GM21723 (cell line): ENCODE measurements at regions not wholly inside any gene's neighbourhood (a gene's known extent, or its start where the extent isn't known, plus 50 kb on each side); places are given as distances from the start of the nearest gene placed in this dataset.

Experiments
- ATAC-seq: cut with Tn5 transposase; IDR thresholded peaks from one replicate; pipeline ENCODE4 v1.9.1; 2021; ENCODE audit warnings: mild to moderate bottlenecking, moderate library complexity; ENCODE audit not compliant: unreplicated experiment

- no peak for ATAC-seq
Observed at GRCh38 chr16:86632206-86632605, 53.9 kb downstream of the FOXL1 start.

- no peak for ATAC-seq
Observed at GRCh38 chr16:86632944-86633343, 54.6 kb downstream of the FOXL1 start.

DNA sequence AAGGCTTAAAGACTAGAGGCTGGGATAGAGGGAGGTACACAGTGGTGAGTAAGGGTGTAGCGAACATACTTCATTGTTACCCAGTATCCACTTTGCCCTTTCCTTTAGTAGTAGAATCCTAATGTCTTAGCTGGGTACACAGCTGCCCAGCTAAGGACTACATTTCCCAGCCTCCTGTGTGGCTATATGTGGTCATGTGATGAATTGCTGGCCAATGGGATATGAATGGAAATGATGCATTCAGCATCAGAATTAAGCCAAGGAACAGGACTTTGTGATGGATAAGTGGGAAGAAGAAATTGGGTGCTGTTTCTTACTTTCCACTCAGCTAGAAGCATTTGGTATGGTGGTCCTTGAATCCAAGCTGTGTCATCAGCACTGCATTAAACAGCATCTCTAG is 55.9 kb downstream of the FOXL1 start:
- ATAC-seq, result no peak

DNA sequence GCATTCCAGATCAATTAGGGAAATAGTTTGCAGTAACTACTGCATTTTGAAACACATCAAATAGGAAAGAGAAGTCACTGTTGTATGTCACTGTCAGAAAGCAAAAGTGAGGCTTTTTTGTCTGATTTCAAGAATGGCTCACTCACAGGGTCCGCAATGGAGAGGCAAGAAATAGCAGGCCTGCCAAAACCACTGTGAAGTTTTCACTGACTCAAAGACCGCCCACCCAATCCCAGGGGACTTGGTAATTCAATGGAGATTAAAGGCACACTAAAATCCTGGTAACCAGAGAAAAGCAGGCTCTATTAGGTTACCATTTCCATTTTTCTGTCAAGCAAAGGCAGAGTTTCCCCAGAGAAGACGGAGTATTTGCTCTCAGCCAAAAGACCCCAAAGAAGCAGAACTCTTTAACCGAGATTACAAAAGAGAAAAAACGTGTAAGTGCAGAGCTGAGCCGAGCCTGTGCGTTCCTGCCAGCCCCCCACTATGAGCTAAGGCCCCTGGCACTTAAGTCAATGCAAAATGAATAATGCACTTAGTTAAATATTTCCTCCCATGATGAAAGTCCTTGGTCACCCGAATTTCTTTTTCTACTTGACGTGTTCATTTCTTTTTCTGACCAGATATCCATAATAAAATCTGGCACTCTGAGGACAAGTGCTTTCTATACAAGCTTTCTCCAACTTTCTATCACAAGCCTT is 57.0 kb downstream of the FOXL1 start:
- ATAC-seq, result no peak

DNA sequence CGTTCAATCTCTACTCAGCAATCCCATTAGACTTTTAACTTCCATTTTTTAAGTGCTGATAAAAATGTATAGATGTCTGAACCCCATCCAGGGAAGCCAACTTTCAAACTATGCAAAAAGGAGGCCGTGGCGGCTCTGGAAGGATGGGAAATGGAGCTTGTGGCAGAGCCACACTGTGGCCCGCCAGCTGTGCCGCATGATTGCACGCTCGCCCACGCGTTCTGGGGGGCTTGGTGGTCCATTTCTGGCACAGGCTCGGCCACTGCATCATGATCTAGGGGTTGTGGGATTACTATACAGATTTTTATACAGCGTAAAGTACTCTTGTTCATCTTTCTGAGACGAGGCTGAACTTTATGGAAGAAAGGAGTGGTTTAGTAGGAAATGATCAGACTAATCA is 57.6 kb downstream of the FOXL1 start:
- ATAC-seq, result no peak

GRCh38 chr16:86637744-86638143 is 59.4 kb downstream of the FOXL1 start:
- ATAC-seq, result no peak

DNA sequence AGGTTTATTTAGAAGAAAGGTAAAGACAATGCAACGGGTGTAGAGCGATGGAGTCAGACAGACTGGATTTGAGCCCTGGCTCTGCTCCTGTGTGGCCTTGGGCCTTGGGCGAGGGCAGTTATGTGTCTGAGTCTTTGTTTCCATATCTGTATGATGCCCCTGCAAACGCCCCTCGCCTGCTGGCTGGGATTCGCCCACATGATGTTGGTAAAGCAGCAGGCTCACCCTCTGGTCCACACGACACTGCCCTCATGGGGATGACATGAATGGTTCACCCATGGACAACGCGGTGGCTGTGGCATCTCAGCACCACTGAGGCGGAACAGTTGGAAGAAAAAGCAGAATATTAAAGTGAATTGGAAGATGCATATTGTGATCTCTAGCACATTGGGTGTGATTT is 60.3 kb downstream of the FOXL1 start:
- ATAC-seq, result no peak

DNA sequence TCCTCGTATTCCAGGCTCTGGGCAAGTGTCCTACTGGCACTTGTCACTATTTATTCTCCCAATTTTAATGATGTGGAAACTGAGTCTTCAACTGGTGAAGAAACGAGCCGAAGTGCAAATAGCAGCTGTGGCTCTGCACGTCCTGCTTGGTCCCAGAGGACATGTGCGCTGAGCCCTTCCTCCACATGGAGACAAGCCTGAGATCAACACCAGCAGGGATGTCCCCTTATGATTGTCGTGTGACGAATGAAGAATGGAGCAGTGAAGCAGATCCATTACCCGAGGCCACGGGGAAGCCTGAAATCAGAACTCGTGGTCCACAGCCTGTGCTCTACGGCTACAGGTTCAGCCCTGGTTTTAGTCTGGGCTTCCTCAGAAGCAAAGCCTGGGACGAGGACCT is 61.0 kb downstream of the FOXL1 start:
- ATAC-seq, result no peak

DNA sequence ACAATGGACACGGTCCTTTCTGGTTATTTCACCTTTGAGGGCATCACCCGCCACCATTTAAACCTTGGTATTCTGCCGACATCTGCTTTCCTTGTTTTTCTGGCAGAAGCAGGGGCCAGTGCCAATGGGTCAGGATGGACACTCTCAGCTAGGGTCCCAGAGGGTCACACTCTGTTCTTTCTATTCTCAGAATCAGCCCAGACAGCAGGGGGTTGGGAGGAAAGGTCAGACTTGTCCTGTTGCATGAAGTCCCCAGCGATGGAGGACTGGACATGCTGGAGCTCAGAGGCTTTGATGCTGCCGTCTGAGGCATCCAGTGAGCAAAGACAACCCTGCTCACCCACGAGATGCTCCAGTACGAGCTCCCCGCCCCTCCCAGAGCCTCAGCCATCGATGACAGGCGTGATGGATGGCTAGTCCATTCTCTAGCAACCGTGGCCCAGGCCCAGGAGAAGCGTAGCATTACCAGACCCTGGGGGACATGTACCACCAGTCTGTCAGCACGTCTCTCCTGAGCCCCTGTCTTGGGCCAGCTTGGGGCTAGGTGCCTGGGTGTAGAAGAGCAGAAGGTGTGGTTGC is 62.0 kb downstream of the FOXL1 start:
- ATAC-seq, result no peak

DNA sequence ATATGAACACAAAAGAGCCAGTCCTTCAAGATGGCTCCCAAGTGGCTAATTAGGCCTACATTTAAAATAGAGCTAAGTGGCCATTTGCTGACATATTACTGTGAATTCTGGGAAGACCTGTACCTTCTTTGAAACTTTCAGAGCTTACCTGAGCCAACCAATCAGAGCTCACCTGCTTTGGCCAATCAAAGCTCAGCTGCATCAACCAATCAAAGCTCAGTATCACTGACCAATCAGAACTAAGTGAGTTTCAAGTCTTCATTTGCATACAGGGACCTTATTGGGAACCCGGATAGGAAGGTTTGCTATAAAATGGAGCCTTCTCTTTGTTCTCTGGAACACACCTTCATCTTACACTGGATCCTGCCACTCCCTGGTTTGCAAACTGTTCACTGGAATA is 63.7 kb downstream of the FOXL1 start:
- no peak for ATAC-seq

GRCh38 chr16:86643671-86644070 is 65.3 kb downstream of the FOXL1 start:
- no peak for ATAC-seq

- no peak for ATAC-seq
Observed at GRCh38 chr16:86647561-86647960, 69.2 kb downstream of the FOXL1 start.

GRCh38 chr16:86649875-86650274 is 71.5 kb downstream of the FOXL1 start:
- ATAC-seq, result no peak

- ATAC-seq, result no peak
Observed at GRCh38 chr16:86651013-86651627, 72.8 kb downstream of the FOXL1 start.

DNA sequence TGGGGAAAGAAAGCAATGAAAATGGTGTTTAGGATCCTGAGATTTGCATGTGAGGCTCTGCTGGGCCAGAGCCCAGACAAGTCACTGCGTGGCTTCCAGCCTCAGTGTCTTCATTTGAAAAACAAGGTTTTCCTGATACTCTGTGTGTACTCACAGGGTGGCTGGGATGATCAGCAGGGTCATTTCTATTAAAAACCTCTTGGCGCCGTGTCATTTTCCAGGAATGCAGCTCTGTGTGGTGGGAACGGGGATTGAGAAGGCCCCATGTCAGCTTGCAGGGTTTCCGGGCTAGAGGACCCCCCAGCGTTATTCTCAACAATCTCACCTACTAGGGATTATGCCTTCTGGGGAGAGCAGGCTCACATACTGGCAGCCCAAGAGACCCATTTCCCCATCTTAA is 73.5 kb downstream of the FOXL1 start:
- no peak for ATAC-seq

GRCh38 chr16:86653285-86654006 is 75.1 kb downstream of the FOXL1 start:
- no peak for ATAC-seq

- ATAC-seq, result no peak
Observed at GRCh38 chr16:86657972-86658371, 79.6 kb downstream of the FOXL1 start.

- no peak for ATAC-seq
Observed at GRCh38 chr16:86660623-86661022, 82.3 kb downstream of the FOXL1 start.

DNA sequence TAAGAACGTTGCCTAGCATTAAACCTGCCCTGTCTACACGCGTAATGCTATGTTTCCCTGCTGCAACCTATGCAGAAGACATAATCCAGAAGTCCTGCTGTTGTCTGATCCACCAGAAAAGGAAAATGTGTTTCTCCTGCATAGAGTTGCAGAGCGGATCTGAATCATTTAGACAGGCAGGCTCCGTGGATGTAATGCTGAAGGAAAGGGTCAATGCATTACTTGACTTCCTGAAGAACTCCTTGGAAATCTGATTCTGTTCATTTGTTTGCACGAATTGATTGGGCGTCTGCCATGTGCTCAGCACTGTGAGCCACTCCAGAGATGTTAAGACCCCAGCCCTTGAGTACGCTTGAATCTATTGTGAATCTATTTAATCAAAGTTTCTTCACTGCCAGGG is 83.4 kb downstream of the FOXL1 start:
- no peak for ATAC-seq

DNA sequence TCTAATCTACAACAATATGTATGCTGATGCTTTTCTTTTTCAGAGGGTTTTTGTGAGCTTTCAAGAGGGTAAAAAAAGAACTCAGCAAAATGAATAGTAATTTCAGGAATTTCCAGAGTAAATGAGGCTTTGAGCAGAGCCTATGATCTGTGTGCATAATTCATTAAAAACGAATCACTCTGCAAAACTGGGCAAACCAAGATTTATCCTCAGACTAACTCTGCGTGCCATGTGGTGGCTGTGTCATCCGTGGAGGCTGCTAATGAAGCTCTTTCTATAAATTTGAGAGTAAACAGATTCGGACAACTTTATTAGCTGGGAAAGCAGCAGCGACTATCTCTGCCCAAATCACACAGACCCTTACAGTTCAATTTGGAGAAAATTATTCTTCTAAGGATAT is 83.8 kb downstream of the FOXL1 start:
- ATAC-seq, result no peak

DNA sequence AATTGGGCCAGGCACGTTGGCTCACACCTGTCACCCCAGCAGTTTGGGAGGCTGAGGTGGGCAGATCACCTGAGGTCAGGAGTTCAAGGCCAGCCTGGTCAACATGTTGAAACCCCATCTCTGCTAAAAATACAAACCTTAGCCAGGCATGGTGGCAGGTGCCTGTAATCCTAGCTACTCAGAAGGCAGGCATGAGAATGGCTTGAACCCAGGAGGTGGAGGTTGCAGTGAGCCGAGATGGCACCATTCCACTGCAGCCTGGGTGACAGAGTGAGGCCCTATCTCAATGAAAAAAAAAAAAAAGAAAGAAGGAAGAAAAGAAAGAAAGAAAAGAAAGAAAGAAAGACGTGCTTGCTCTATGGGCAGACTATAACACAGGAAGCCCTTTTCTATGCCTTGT is 84.4 kb downstream of the FOXL1 start:
- no peak for ATAC-seq
